H1 (cell line): ENCODE measurements at regions not wholly inside any gene's neighbourhood (a gene's known extent, or its start where the extent isn't known, plus 50 kb on each side); places are given as distances from the start of the nearest gene placed in this dataset.

Experiments used
- CTCF ChIA-PET: fragments of 300-600 bp; sonication (Branson Sonifier 250); formaldehyde crosslinking; loops from one replicate; lab custom pipeline; 2021; ENCODE audit not compliant: partially characterized antibody; lab: Charles Lee
- POLR2A ChIA-PET: fragments of 300-600 bp; sonication (Branson Sonifier 250); formaldehyde crosslinking; loops from one replicate; lab custom pipeline; 2021; ENCODE audit warnings: inconsistent platforms; ENCODE audit not compliant: partially characterized antibody; lab: Charles Lee
- DNase-seq, 2 experiments: peaks; one replicate each; pipeline versions ENCODE4 v3.0.0 to v3.0.0-alpha.2; 2010 to 2022; ENCODE audit warnings: low spot score in 2 of 2, low read depth in 1 of 2, mixed read lengths in 1 of 2
- FAIRE-seq: peaks from 2 replicates; lab custom pipeline; 2011; peaks lifted over from hg19 to GRCh38; lab: Jason Lieb, UNC
- H2AFZ ChIP-seq: 2 replicates; pipeline ENCODE4 v1.8.1; 2012; ENCODE audit warnings: low read length, inconsistent platforms
- H2AK5ac ChIP-seq: 2 replicates; pipeline ENCODE4 v1.6.1; 2013; ENCODE audit warnings: low read depth, low read length
- H2BK120ac ChIP-seq: replicated peaks from 2 replicates; pipeline ENCODE3; 2013; ENCODE audit warnings: low read depth, low read length, inconsistent platforms
- H2BK12ac ChIP-seq: 2 replicates; pipeline ENCODE4 v1.6.1; 2013; ENCODE audit warnings: low read depth, low read length
- H2BK15ac ChIP-seq: 2 replicates; pipeline ENCODE4 v1.6.1; 2013; ENCODE audit warnings: low read length
- H2BK20ac ChIP-seq: 2 replicates; pipeline ENCODE4 v1.6.1; 2013; ENCODE audit warnings: low read length
- H2BK5ac ChIP-seq: 2 replicates; pipeline ENCODE4 v1.6.1; 2013; ENCODE audit warnings: low read depth, low read length
- H3K14ac ChIP-seq: 2 replicates; pipeline ENCODE4 v1.6.1; 2013; ENCODE audit warnings: inconsistent platforms; ENCODE audit not compliant: insufficient read length
- H3K18ac ChIP-seq: 2 replicates; pipeline ENCODE4 v1.6.1; 2013; ENCODE audit warnings: low read length; ENCODE audit errors: extremely low read depth
- H3K23ac ChIP-seq: 2 replicates; pipeline ENCODE4 v1.6.1; 2013; ENCODE audit warnings: inconsistent platforms; ENCODE audit not compliant: insufficient read length
- H3K23me2 ChIP-seq: 2 replicates; pipeline ENCODE4 v1.6.1; 2013; ENCODE audit warnings: low read depth, low read length
- H3K27ac ChIP-seq: 2 replicates; pipeline ENCODE4 v1.6.1; 2011; ENCODE audit warnings: low read depth, low read length, inconsistent platforms
- H3K27me3 ChIP-seq, 4 experiments: replicated peaks in 1 of 4; 1 replicate in 1 of 4; 2 replicates in 3 of 4; pipeline versions ENCODE4 v1.6.1 to v1.8.1; 2011 to 2013; ENCODE audit warnings: low read length in 3 of 4, mild to moderate bottlenecking in 3 of 4, inconsistent platforms in 2 of 4, mixed read lengths in 2 of 4, moderate library complexity in 1 of 4; ENCODE audit not compliant: control insufficient read depth in 3 of 4, insufficient read depth in 3 of 4; ENCODE audit errors: extremely low read depth in 1 of 4
- H3K36me3 ChIP-seq, 4 experiments: 2 replicates each; pipeline versions ENCODE4 v1.6.1 to v1.8.1; 2011 to 2013; ENCODE audit warnings: mild to moderate bottlenecking in 4 of 4, low read length in 3 of 4, moderate library complexity in 2 of 4, control low read depth in 1 of 4, inconsistent platforms in 1 of 4; ENCODE audit not compliant: insufficient read depth in 4 of 4, control insufficient read depth in 2 of 4
- H3K4ac ChIP-seq: replicated peaks from 2 replicates; pipeline ENCODE3; 2013; ENCODE audit warnings: low read length, low read depth, mixed read lengths, inconsistent platforms; ENCODE audit not compliant: insufficient read length
- H3K4me1 ChIP-seq, 4 experiments: replicated peaks in 1 of 4; 1 replicate in 1 of 4; 2 replicates in 3 of 4; pipeline versions ENCODE4 v1.6.1 to v1.8.1; 2011 to 2013; ENCODE audit warnings: low read length in 3 of 4, inconsistent platforms in 2 of 4, mixed read lengths in 1 of 4; ENCODE audit not compliant: insufficient read depth in 4 of 4, control insufficient read depth in 3 of 4
- H3K4me2 ChIP-seq, 2 experiments: 2 replicates each; pipeline versions ENCODE4 v1.6.1 to v1.8.1; 2011 to 2013; ENCODE audit warnings: low read depth in 2 of 2, low read length in 2 of 2, control low read depth in 1 of 2, inconsistent platforms in 1 of 2, mild to moderate bottlenecking in 1 of 2; ENCODE audit not compliant: insufficient read depth in 1 of 2
- H3K4me3 ChIP-seq, 4 experiments: fragments of 200-600, 300-600 bp in 1 of 4; sonication (generic), shearing (Covaris generic), sonication (Bioruptor Twin) in 1 of 4; 2 replicates each; pipeline versions ENCODE4 v1.5.1 to v1.8.1; 2011 to 2016; ENCODE audit warnings: low read length in 4 of 4, low read depth in 3 of 4, control low read depth in 2 of 4, inconsistent platforms in 2 of 4, mild to moderate bottlenecking in 2 of 4, mixed read lengths in 1 of 4, moderate library complexity in 1 of 4; ENCODE audit not compliant: insufficient read depth in 2 of 4; ENCODE audit errors: extremely low read depth in 1 of 4
- H3K56ac ChIP-seq: replicated peaks from 2 replicates; pipeline ENCODE3; 2013; ENCODE audit warnings: low read depth, mild to moderate bottlenecking, mixed read lengths, low read length, inconsistent platforms; ENCODE audit not compliant: insufficient read length
- H3K79me1 ChIP-seq: 2 replicates; pipeline ENCODE4 v1.6.1; 2013; ENCODE audit warnings: low read depth, low read length, control low read depth
- H3K79me2 ChIP-seq, 2 experiments: 2 replicates each; pipeline versions ENCODE4 v1.6.1 to v1.8.1; 2012 to 2013; ENCODE audit warnings: low read length in 2 of 2, mild to moderate bottlenecking in 2 of 2, inconsistent platforms in 1 of 2; ENCODE audit not compliant: insufficient read depth in 2 of 2, control insufficient read depth in 1 of 2
- H3K9ac ChIP-seq, 4 experiments: replicated peaks in 1 of 4; 1 replicate in 1 of 4; 2 replicates in 3 of 4; pipeline versions ENCODE4 v1.6.1 to v1.8.1; 2011 to 2013; ENCODE audit warnings: low read depth in 3 of 4, low read length in 3 of 4, control low read depth in 2 of 4, mild to moderate bottlenecking in 2 of 4, moderate library complexity in 2 of 4, inconsistent platforms in 1 of 4; ENCODE audit errors: extremely low read depth in 1 of 4
- H3K9me3 ChIP-seq, 2 experiments: 2 replicates each; pipeline versions ENCODE4 v1.6.1 to v1.8.1; 2012 to 2013; ENCODE audit warnings: mild to moderate bottlenecking in 2 of 2, moderate library complexity in 2 of 2, control low read depth in 1 of 2, inconsistent platforms in 1 of 2, low read depth in 1 of 2, low read length in 1 of 2, mixed read lengths in 1 of 2; ENCODE audit not compliant: insufficient read depth in 2 of 2
- H4K20me1 ChIP-seq, 2 experiments: replicated peaks in 1 of 2; 2 replicates each; pipeline versions ENCODE3 to v1.8.1; 2011 to 2013; ENCODE audit warnings: inconsistent platforms in 2 of 2, low read length in 2 of 2, mild to moderate bottlenecking in 1 of 2; ENCODE audit not compliant: insufficient read depth in 2 of 2, control insufficient read depth in 1 of 2
- H4K5ac ChIP-seq: 2 replicates; pipeline ENCODE4 v1.6.1; 2013; ENCODE audit warnings: low read length, low read depth, mixed read lengths, inconsistent platforms; ENCODE audit not compliant: insufficient read length
- H4K8ac ChIP-seq: 2 replicates; pipeline ENCODE4 v1.8.0; 2013; ENCODE audit warnings: mild to moderate bottlenecking, moderate library complexity, low read length, inconsistent platforms; ENCODE audit not compliant: insufficient read depth; ENCODE audit errors: extremely low read depth
- H4K91ac ChIP-seq: replicated peaks from 2 replicates; pipeline ENCODE3; 2013; ENCODE audit warnings: low read length, mixed read lengths, inconsistent platforms; ENCODE audit not compliant: insufficient read length
- GTF2F1 ChIP-seq: IDR thresholded peaks from 2 replicates; pipeline ENCODE4 v1.6.1; 2012; ENCODE audit warnings: low read depth, low read length, improper control_type of control experiment, borderline replicate concordance
- MAFK ChIP-seq: IDR thresholded peaks from 2 replicates; pipeline ENCODE4 v1.6.1; 2012; ENCODE audit warnings: low read depth, mild to moderate bottlenecking, improper control_type of control experiment, low read length
- RAD21 ChIP-seq, 2 experiments: IDR thresholded peaks in 1 of 2; conservative IDR thresholded peaks in 1 of 2; 2 replicates each; pipeline ENCODE4 v1.6.1; 2011; ENCODE audit warnings: low read depth in 2 of 2, low read length in 2 of 2, improper control_type of control experiment in 1 of 2, inconsistent platforms in 1 of 2, mild to moderate bottlenecking in 1 of 2, moderate library complexity in 1 of 2
- SP2 ChIP-seq: IDR thresholded peaks from 2 replicates; pipeline ENCODE4 v1.6.1; 2012; ENCODE audit warnings: mild to moderate bottlenecking, low read length, inconsistent platforms
- TCF12 ChIP-seq: IDR thresholded peaks from 2 replicates; pipeline ENCODE4 v1.6.1; 2011; ENCODE audit warnings: low read depth, mild to moderate bottlenecking, low read length
- WGBS, 2 experiments: shearing (Covaris generic) in 1 of 2; methylation state at CpG; one replicate each; pipeline versions ENCODE4 v1.1.6 to v1.1.7; 2013 to 2015; ENCODE audit warnings: low lambda C conversion rate in 2 of 2, mixed read lengths in 2 of 2, inconsistent platforms in 1 of 2, low coverage in 1 of 2, missing lambda C conversion rate in 1 of 2; ENCODE audit not compliant: insufficient replicate concordance in 2 of 2, insufficient coverage in 1 of 2, insufficient read length in 1 of 2; ENCODE audit errors: extremely low coverage in 1 of 2, missing lambda C conversion rate in 1 of 2; 5-methylcytosine and 5-hydroxymethylcytosine counted together

DNA sequence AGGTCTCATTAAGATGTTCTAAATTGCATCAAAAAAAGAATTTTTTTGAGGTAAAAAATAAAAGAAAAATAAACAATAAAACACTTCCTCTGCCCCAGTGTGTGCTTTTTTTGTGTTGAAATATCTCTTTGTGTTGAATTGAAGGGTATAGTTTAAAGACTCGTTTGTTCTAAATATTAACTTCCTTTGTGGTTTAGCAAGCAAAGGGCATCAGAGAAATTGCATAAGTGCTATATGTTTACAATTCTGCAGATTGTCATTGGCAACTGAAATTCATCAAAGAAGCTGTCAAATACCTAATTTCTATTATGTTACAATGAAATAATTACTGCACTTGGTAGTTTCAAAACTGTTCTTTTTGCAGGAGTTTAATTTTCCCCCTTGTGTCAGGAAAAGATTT is 260.5 kb downstream of the DKK2 start:
- no peak overlapping the region for H3K14ac ChIP-seq
- H3K4me3 ChIP-seq, result no peak overlapping the region
- no peak overlapping the region for H3K4me2 ChIP-seq
- H4K5ac ChIP-seq, result no peak overlapping the region
- H2BK12ac ChIP-seq, result no peak overlapping the region
- 82% methylated on average over 1 of the region's 1 CpG; no CpG with 5 or more reads in 1 of the 2 experiments for WGBS, 2 experiments
- no peaks in the 10 kb centered on the region for H3K9me3 ChIP-seq
- H2BK120ac ChIP-seq, result no peak overlapping the region
- ChIA-PET CTCF (no interaction called here), POLR2A (no interaction called here)
- H3K79me2 ChIP-seq, result no peaks in the 10 kb centered on the region
- H3K4ac ChIP-seq, result no peak overlapping the region
- no peaks in the 10 kb centered on the region for H3K79me1 ChIP-seq
- H2AK5ac ChIP-seq, result no peak overlapping the region
- no peak overlapping the region for H4K91ac ChIP-seq
- H3K36me3 ChIP-seq, result no peaks in the 10 kb centered on the region
- no peak overlapping the region for H3K18ac ChIP-seq
- H2BK15ac ChIP-seq, result no peak overlapping the region
- H3K27me3 ChIP-seq, result no peaks in the 10 kb centered on the region
- no peak for FAIRE-seq
- H3K23me2 ChIP-seq, result no peaks in the 10 kb centered on the region
- H3K23ac ChIP-seq, result no peak overlapping the region
- no peak overlapping the region for H2AFZ ChIP-seq
- H3K27ac ChIP-seq, result no peak overlapping the region
- no peak for TF ChIP-seq SP2
- no peak for TF ChIP-seq TCF12
- TF ChIP-seq GTF2F1, result no peak
- TF ChIP-seq MAFK, result no peak
- TF ChIP-seq RAD21 (IDR thresholded peaks at IDR 0.05 in 1 of 2, conservative IDR thresholded peaks at IDR 0.05 in 1 of 2; ENCODE audit: low read depth in 2 of 2, low read length in 2 of 2), result no peak
- TF ChIP-seq, all 59 proteins: peak for 0
- H4K20me1 ChIP-seq, result no peaks in the 10 kb centered on the region
- no peak overlapping the region for H3K56ac ChIP-seq
- H2BK20ac ChIP-seq, result no peak overlapping the region
- no peak for DNase-seq
- H2BK5ac ChIP-seq, result no peak overlapping the region
- H3K9ac ChIP-seq, result no peak overlapping the region
- H4K8ac ChIP-seq, result no peak overlapping the region
- H3K4me1 ChIP-seq, result no peaks in the 10 kb centered on the region
